NB4 (cell line): ENCODE measurements at regions not wholly inside any gene's neighbourhood (a gene's known extent, or its start where the extent isn't known, plus 50 kb on each side); places are given as distances from the start of the nearest gene placed in this dataset.
"Not testable (repeated sequence)": the region's sequence is repeated elsewhere in the genome, so short reads cannot be mapped to it uniquely, and the experiment has no call there.

ENCODE experiments used
- DNase-seq: peaks from one replicate; pipeline ENCODE4 v3.0.0; 2010; ENCODE audit warnings: low read depth
- H3K4me3 ChIP-seq: one replicate; pipeline ENCODE4 v1.5.1; 2011; ENCODE audit warnings: mild to moderate bottlenecking, low read depth, low read length, moderate library complexity
- MYC ChIP-seq: IDR thresholded peaks from 2 replicates; pipeline ENCODE4 v1.6.1; 2011; ENCODE audit warnings: low read depth, low read length
- POLR2A ChIP-seq: IDR thresholded peaks from 2 replicates; pipeline ENCODE4 v1.6.1; 2011; ENCODE audit warnings: mild to moderate bottlenecking; ENCODE audit not compliant: insufficient read length; ENCODE audit errors: extremely low read depth
- TF ChIP-seq, protein P1 (sequence below): IDR thresholded peaks from one replicate; pipeline ENCODE4 v1.5.1; 2012; ENCODE audit warnings: low read depth, low read length
- TF ChIP-seq, protein P2 (sequence below): IDR thresholded peaks from 2 replicates; pipeline ENCODE4 v1.6.1; 2011; ENCODE audit warnings: low read depth, low read length

DNA sequence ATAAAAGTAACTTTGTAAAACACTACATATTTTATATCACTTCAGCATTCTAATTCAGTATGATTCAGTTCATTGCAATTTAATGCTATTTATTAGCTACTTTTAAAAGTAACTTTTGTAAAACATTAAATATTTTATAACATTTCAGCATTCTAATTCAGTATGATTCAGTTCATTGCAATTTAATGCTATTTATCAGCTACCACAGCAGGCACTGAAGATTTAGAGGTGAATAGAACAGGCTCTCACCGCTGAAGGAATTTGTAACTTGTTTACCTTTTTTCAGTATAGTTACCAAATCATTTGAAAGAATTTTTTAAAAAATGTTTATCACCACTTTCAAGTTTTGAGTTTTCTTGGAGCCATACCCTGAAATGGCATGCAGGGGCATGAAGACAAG lies 266.4 kb upstream of the DAB2 start:
- DNase-seq = no peak
- TF ChIP-seq POLR2A = no peak
- TF ChIP-seq, protein P1, sequence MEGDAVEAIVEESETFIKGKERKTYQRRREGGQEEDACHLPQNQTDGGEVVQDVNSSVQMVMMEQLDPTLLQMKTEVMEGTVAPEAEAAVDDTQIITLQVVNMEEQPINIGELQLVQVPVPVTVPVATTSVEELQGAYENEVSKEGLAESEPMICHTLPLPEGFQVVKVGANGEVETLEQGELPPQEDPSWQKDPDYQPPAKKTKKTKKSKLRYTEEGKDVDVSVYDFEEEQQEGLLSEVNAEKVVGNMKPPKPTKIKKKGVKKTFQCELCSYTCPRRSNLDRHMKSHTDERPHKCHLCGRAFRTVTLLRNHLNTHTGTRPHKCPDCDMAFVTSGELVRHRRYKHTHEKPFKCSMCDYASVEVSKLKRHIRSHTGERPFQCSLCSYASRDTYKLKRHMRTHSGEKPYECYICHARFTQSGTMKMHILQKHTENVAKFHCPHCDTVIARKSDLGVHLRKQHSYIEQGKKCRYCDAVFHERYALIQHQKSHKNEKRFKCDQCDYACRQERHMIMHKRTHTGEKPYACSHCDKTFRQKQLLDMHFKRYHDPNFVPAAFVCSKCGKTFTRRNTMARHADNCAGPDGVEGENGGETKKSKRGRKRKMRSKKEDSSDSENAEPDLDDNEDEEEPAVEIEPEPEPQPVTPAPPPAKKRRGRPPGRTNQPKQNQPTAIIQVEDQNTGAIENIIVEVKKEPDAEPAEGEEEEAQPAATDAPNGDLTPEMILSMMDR = no peak
- no peak for TF ChIP-seq MYC
- TF ChIP-seq, protein P2, sequence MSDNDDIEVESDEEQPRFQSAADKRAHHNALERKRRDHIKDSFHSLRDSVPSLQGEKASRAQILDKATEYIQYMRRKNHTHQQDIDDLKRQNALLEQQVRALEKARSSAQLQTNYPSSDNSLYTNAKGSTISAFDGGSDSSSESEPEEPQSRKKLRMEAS = no peak
- no peak overlapping the region for H3K4me3 ChIP-seq

DNA sequence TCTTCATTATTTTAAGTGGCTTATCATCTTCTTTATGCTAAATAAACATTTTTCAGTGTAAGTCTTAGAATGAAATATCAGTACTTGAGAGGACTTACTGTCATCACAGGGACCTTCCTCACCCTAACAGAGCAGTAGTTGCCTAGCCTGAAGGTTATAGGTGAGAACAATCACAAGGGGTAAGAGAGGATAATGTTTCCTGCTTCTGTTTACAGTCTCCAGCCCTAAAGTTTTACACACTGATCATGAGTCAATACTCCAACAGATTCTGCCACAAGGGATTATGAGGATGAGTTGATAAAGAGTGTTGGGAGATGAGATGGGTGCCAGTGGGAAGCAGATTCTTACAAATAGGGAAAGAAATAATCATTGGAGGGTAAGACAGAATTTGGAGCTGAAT lies 265.1 kb upstream of the DAB2 start:
- DNase-seq = no peak
- TF ChIP-seq POLR2A (no peak), MYC (no peak)
- TF ChIP-seq, protein P1 = no peak
- TF ChIP-seq, protein P2 = no peak
- H3K4me3 ChIP-seq = no peak overlapping the region

DNA sequence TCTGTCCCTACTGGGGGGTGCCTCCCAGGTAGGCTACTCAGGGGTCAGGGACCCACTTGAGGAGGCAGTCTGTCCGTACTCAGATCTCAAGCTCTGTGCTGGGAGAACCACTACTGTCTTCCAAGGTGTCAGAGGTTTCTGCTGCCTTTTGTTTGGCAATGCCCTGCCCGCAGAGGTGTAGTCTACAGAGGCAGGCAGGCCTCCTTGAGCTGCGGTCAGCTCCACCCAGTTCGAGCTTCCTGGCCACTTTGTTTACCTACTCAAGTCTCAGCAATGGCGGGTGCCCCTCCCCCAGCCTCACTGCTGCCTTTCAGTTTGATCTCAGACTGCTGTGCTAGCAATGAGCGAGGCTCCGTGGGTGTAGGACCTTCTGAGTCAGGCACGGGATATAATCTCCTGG lies 263.1 kb upstream of the DAB2 start:
- H3K4me3 ChIP-seq, DNase-seq: not testable (repeated sequence)

DNA sequence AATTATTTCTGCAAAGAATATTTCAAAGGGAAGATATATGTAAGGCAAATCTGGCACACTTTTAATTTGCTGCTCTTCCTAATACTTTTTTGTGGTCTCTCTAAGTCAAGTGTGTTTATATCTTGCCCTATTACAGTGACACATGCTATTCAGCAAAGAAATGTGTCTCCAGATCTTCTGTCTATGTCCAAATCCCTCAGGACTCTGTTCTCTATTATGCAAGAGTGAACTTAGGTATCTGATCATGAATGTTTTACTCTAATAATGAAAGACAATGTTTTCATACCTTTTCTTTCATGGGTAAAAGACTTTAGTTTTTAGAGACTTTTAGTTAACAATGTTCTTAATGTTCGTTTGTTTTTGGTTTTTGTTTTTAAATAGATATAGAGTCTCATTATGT lies 255.4 kb upstream of the DAB2 start:
- no peak overlapping the region for H3K4me3 ChIP-seq
- TF ChIP-seq, protein P1 = no peak
- TF ChIP-seq POLR2A (no peak), MYC (no peak)
- TF ChIP-seq, protein P2 = no peak
- no peak for DNase-seq

DNA sequence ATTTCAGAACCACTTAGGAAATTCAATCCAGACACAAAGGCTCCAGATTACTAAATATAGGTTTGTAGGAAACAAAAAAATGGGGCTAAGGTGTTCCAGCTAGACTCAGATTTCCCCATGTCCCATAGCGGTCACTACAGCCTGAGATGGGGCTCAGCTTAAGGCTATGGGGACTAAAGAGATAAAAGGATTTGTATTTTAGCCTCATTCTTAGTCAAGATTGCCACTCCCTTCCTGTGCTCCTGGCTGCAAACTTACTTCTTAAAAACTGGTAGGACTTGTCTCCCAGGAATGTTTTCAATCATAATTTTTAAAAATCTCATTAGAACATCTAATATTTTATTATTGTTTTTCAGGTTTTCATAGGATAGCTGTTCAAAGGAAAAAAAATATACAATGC lies 253.8 kb upstream of the DAB2 start:
- H3K4me3 ChIP-seq = no peak overlapping the region
- TF ChIP-seq, protein P1 = no peak
- TF ChIP-seq POLR2A (no peak), MYC (no peak)
- TF ChIP-seq, protein P2 = no peak
- no peak for DNase-seq

DNA sequence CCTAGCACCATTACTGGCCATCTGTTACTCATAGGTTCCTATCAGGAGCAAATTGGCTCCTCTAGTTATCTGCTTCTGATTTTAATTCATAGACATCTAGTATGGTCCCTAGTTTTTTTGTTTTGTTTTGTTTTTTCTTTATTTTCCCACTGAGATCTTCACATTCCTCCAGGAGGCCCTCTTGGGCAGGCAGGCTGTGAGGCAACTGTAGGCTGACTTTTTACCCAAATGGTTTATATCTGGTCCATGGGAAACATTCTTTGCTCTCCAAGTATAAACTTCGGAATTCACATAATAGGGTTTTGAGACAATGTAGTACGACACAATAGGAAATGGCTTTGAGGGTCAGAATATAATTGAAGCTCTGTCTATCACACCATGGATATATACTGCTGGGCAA lies 250.9 kb upstream of the DAB2 start:
- no peak overlapping the region for H3K4me3 ChIP-seq
- no peak for DNase-seq
- TF ChIP-seq, protein P2 = no peak
- TF ChIP-seq MYC (no peak), POLR2A (no peak)
- TF ChIP-seq, protein P1 = no peak
